Panc1 (cell line): ENCODE measurements at regions not wholly inside any gene's neighbourhood (a gene's known extent, or its start where the extent isn't known, plus 50 kb on each side); places are given as distances from the start of the nearest gene placed in this dataset.

Experiments
- CTCF ChIP-seq: fragments of 450-650 bp; IDR thresholded peaks from 2 replicates; pipeline ENCODE4 v1.5.1; 2017; ENCODE audit warnings: mild to moderate bottlenecking
- POLR2AphosphoS5 ChIP-seq: IDR thresholded peaks from 2 replicates; pipeline ENCODE4 v1.6.1; 2012; ENCODE audit warnings: mild to moderate bottlenecking, low read depth, low read length, moderate library complexity
- REST ChIP-seq, 2 experiments: IDR thresholded peaks; 2 replicates each; pipeline ENCODE4 v1.6.1; 2011 to 2012; ENCODE audit warnings: low read depth in 2 of 2, control low read depth in 1 of 2, low read length in 1 of 2, mild to moderate bottlenecking in 1 of 2, moderate library complexity in 1 of 2; ENCODE audit not compliant: insufficient read depth in 1 of 2
- SIN3A ChIP-seq: IDR thresholded peaks from 2 replicates; pipeline ENCODE4 v1.6.1; 2012; ENCODE audit warnings: low read depth, mild to moderate bottlenecking, low read length, moderate library complexity, borderline replicate concordance; ENCODE audit not compliant: insufficient read depth
- TCF7L2 ChIP-seq: IDR thresholded peaks from 2 replicates; pipeline ENCODE4 v1.6.1; 2011; ENCODE audit warnings: mild to moderate bottlenecking, low read depth, low read length, inconsistent platforms

DNA sequence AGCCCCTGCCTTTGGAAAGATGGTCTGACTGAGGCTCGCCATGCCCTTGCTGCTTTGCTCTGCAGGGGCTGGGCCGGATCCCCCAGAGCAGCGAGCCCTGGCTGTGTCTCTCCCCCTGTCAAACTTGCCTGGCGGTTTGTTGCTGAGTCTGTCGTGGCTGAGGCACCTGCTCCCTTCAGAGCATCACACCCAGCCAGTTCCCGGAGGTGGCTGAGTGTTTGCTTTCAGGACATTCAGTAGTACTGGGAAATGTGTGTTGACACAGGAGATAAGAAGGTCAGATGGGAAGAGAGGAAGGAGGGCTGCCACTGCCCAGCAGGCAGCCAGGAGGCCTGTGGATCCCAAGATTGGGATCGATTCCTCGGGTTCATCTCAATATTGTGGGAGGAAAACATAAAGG, 62.9 kb downstream of the GADD45G start:
- TF ChIP-seq CTCF = no peak
- no peak for TF ChIP-seq REST (IDR thresholded peaks at IDR 0.05; ENCODE audit: insufficient read depth in 1 of 2, low read depth in 2 of 2, low read length in 1 of 2)
- TF ChIP-seq POLR2AphosphoS5 = no peak
- no peak for TF ChIP-seq TCF7L2
- no peak for TF ChIP-seq SIN3A
